GM19035 (cell line): ENCODE measurements at regions not wholly inside any gene's neighbourhood (a gene's known extent, or its start where the extent isn't known, plus 50 kb on each side); places are given as distances from the start of the nearest gene placed in this dataset.

Experiments
- ATAC-seq: cut with Tn5 transposase; IDR thresholded peaks from one replicate; pipeline ENCODE4 v1.9.1; 2021; ENCODE audit not compliant: unreplicated experiment

GRCh38 chr18:30929718-30930117 lies 112.8 kb downstream of the DSC3 start:
- no peak for ATAC-seq

GRCh38 chr18:30929065-30929464 lies 113.5 kb downstream of the DSC3 start:
- ATAC-seq: no peak

DNA sequence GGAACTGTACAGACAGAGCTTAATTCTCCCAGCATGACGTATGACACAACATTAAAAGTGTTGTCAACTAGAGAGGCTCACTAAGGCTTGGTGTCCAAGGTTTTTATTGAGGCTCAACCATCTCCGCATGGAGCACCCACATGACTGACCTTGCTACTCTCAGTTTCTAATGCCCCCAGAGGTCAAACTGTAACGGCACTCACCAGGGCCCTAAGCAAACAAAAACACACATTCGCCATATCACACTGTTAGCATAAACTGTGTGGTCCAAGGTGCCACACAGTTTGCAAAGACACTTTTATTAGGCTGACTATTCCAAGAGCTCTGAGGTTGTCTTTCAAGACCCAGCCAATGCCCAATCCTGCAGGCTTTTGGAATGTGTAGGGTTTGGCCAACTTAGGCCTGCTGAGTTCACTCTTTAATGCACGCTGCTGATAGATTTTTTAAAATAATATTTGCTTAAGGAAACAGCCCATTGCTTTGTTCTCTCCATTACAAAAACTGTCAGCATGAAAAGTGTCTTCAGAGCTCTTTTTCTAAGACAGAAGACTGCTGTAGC lies 114.9 kb downstream of the DSC3 start:
- no peak for ATAC-seq

GRCh38 chr18:30927042-30927441 lies 115.5 kb downstream of the DSC3 start:
- ATAC-seq: no peak

DNA sequence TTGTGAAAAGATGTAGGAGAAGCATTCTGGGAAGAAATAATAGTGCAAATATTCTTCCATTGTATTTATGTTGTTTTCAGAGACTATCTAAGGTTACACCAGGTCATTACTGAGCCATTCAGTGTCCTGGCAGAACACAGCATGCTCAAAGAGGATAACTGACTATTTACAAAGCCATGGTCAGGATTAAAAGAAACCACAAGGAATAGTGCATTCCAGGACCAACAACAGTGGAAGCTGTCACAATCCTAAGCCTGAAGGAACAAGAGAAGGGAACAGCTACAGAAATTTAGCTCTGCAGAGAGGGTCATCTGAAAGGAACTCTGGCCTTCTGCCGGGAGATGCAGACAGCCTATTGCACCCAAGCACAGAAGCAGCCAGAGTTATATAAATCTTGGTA lies 116.7 kb downstream of the DSC3 start:
- ATAC-seq: no peak

DNA sequence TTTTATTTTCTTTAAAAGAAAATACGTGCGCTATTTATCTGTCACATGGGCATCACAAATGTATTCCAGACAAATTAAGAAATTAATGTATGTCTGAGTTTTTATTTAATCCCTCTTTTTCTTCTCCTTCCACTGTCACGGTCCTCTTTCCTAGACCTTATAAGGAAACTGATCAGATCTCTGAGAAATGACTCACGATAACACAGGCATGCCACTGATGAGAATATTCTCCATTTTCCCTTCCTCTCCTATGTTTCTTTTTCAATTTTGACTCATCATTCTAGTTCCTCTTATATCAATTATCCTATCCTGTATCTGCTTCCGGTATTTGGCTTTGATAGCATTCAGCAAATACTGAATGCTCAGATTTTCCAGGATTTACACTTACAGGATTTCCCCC lies 121.8 kb downstream of the DSC3 start:
- ATAC-seq: no peak

- no peak for ATAC-seq
These were observed 122.2 kb downstream of the DSC3 start for GRCh38 chr18:30920351-30920750.

GRCh38 chr18:30917651-30918050 lies 124.9 kb downstream of the DSC3 start:
- no peak for ATAC-seq

GRCh38 chr18:30915336-30915988 lies 127.1 kb downstream of the DSC3 start:
- ATAC-seq: no peak

DNA sequence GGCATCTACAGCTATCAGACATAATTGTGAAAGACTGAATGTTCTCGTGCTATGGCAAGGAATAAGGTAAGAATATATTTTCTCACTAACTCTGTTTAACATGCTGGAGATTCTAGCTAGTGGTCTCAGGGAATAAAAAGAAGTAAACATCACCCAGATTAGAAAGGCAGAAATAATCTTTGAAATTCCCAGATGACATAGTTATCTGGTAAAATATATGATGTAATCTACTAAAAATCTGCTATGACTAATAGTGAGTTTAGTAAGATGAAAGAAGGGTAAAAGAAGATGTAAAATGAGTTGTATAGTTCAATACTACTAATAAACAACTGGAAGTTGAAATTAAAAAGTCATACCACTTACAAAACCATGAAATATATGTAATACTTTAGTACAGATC lies 134.2 kb downstream of the DSC3 start:
- ATAC-seq: no peak

- ATAC-seq: no peak
These were observed 139.0 kb downstream of the DSC3 start for GRCh38 chr18:30903566-30903965.

- ATAC-seq: no peak
These were observed 152.8 kb downstream of the DSC3 start for GRCh38 chr18:30889519-30890301.

DNA sequence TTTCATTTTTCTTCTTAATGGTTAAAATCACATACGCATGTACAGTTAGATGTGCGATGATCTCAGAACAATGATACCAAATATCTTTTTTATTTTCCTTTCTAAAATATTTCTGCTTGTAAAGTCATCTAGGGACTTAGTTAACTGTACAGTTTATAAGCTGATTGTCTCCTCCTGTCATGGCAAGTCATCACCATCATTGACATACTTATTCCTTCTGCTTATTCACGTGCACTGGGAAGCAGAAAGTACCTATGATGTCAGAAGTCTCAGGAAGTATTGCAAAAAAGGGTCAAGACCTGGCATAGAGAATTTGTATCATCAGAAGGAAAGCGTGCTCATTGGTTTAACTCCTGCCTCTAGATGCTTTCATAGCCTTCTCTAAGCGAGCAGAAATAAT lies 154.2 kb downstream of the DSC3 start:
- ATAC-seq: no peak

DNA sequence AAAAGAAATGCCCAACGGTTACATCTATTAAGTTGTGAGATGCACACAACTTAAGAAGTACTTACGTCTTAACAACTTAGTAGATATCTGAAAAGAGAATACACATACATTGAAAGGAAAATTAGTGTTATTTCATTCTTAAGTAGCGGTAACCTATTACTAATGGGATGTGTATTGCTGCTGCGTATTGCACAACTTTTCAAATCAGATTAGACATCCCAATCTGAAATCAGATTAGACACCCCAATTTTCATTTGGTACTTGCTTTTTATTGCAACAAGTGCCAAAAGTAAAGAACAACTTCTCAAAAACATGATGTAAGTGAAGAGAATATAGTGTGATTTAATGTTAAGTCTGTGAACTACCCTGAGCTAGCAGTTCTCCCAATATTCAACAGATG lies 155.5 kb downstream of the DSC3 start:
- no peak for ATAC-seq

DNA sequence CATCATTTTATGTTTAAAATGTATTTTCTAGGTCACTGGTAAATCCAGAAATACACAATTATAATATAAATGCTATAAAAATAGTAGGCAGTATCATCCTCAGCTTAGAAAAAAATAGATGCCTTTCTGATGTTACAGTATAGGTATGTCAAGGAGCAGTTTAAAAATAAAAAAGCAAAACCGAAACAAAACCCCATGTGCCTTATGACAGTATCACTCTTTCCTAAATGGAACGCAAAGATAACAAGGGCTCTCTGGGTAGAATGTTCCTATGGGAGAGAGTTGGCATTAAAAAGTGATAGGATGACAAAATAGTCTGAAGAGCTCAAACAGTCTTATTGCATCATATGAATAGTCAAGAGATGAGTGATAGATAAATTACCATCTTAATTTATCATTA lies 172.1 kb downstream of the DSC3 start:
- ATAC-seq: no peak

DNA sequence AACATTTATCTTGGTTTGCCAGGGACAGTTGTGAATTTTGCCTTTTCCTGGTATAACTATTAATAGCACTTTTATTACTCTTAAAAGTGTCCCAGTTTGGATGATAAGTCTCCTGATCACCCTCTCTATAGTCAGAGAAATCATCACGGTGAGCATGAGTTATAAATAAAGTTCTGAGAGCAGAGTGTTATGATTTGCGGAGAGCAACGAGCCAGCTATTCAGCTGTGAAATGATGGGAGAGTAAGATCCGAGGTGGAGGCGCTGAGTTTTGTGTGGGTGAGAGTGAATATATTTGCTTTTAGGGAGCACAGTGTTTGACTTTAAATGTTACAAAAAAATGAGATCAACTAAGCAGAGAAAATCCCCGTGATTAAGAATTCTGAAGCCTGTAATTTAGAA lies 179.6 kb downstream of the DSC3 start:
- no peak for ATAC-seq

GRCh38 chr18:30860741-30861140 lies 181.8 kb downstream of the DSC3 start:
- ATAC-seq: no peak

- no peak for ATAC-seq
These were observed 183.5 kb downstream of the DSC3 start for GRCh38 chr18:30859036-30859435.

- ATAC-seq: no peak
These were observed 184.0 kb downstream of the DSC3 start for GRCh38 chr18:30858560-30858959.

DNA sequence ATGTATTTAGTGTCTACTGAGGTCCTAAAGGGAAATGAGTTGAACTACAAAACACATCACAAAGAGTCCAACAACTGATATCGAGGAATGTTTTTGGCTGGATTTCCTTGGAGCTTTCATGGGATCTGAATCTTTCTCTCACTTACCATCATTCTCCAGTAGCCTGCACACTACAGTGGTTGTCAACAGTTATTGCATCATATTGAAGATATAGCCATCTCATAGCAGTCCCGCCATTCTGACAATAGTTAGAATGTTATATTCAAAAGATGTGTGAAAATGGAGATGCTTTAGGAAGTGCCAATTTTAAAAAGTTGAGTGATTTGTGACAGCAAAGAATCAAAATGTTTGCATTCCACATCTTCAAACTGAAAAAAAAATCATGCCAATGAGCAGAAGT lies 186.8 kb downstream of the DSC3 start:
- ATAC-seq: no peak

- no peak for ATAC-seq
These were observed 189.6 kb downstream of the DSC3 start for GRCh38 chr18:30852980-30853379.

DNA sequence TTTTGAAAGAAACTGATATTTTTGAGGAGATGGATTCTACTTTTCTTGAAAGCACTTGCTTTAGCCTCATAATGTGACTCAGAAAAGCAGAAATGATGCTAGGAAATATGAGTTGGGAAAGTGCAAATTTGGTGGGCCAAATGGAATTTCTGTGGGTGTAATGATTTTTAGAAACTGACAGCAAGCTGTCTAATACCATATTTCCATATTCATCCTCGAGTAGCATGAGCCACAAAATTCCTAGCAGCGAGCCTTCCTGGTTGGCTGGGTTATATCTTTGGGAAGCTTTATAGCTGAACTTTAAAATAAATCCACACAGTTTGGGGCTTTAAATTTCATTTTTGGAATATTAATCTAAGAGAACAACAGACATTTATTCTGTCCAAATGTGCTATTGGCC lies 190.0 kb downstream of the DSC3 start:
- ATAC-seq: no peak
